H1 (cell line): ENCODE measurements at regions not wholly inside any gene's neighbourhood (a gene's known extent, or its start where the extent isn't known, plus 50 kb on each side); places are given as distances from the start of the nearest gene placed in this dataset.

Source experiments
- CTBP2 ChIP-seq: IDR thresholded peaks from 2 replicates; pipeline ENCODE4 v1.7.0; 2011; ENCODE audit warnings: borderline replicate concordance, mild to moderate bottlenecking, moderate library complexity, mixed read lengths, low read length; ENCODE audit not compliant: insufficient read depth, insufficient read length
- JUN ChIP-seq: IDR thresholded peaks from 2 replicates; pipeline ENCODE4 v1.6.1; 2011; ENCODE audit warnings: low read depth, mild to moderate bottlenecking, improper control_type of control experiment, low read length
- JUND ChIP-seq: IDR thresholded peaks from 2 replicates; pipeline ENCODE4 v1.6.1; 2011; ENCODE audit warnings: mild to moderate bottlenecking, improper control_type of control experiment, low read length
- POLR2A ChIP-seq, 2 experiments: IDR thresholded peaks; 1 replicate in 1 of 2; 2 replicates in 1 of 2; pipeline ENCODE4 v1.6.1; 2011; ENCODE audit warnings: low read depth in 2 of 2, low read length in 2 of 2, mild to moderate bottlenecking in 2 of 2; ENCODE audit errors: control extremely low read depth in 1 of 2
- RBBP5 ChIP-seq: IDR thresholded peaks from 2 replicates; pipeline ENCODE4 v1.7.1; 2012; ENCODE audit warnings: low read depth, mild to moderate bottlenecking, inconsistent platforms, low read length, moderate library complexity, borderline replicate concordance
- RFX5 ChIP-seq: IDR thresholded peaks from 2 replicates; pipeline ENCODE4 v1.6.1; 2011; ENCODE audit warnings: low read depth, low read length, improper control_type of control experiment, borderline replicate concordance
- TF ChIP-seq, protein P1 (sequence below): fragments of 300-600 bp; sonication (generic); IDR thresholded peaks from 2 replicates; pipeline ENCODE4 v1.7.1; 2012; ENCODE audit warnings: low read length, moderate library complexity, mild to moderate bottlenecking, inconsistent platforms; ENCODE audit not compliant: insufficient replicate concordance

DNA sequence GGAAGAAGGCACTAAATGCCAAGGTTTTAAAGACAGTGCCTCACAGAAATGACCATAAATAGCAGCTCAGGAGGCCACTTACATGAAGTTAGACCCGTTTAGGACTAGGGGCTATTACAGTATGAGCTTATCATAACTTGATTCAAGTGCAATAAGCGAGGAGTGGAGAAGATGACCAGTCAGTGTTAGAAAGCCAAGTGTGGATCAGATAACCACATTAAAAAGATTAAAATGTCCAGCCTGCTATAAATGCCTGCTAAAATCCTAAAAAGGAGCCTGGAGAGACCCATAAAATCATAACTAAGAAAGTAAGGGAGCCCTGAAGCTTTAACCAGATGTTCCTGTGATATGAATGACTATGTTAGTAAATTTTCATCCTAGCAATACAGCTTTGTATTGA lies 117.5 kb upstream of the ZNF521 start (continued):
- TF ChIP-seq, protein P1, sequence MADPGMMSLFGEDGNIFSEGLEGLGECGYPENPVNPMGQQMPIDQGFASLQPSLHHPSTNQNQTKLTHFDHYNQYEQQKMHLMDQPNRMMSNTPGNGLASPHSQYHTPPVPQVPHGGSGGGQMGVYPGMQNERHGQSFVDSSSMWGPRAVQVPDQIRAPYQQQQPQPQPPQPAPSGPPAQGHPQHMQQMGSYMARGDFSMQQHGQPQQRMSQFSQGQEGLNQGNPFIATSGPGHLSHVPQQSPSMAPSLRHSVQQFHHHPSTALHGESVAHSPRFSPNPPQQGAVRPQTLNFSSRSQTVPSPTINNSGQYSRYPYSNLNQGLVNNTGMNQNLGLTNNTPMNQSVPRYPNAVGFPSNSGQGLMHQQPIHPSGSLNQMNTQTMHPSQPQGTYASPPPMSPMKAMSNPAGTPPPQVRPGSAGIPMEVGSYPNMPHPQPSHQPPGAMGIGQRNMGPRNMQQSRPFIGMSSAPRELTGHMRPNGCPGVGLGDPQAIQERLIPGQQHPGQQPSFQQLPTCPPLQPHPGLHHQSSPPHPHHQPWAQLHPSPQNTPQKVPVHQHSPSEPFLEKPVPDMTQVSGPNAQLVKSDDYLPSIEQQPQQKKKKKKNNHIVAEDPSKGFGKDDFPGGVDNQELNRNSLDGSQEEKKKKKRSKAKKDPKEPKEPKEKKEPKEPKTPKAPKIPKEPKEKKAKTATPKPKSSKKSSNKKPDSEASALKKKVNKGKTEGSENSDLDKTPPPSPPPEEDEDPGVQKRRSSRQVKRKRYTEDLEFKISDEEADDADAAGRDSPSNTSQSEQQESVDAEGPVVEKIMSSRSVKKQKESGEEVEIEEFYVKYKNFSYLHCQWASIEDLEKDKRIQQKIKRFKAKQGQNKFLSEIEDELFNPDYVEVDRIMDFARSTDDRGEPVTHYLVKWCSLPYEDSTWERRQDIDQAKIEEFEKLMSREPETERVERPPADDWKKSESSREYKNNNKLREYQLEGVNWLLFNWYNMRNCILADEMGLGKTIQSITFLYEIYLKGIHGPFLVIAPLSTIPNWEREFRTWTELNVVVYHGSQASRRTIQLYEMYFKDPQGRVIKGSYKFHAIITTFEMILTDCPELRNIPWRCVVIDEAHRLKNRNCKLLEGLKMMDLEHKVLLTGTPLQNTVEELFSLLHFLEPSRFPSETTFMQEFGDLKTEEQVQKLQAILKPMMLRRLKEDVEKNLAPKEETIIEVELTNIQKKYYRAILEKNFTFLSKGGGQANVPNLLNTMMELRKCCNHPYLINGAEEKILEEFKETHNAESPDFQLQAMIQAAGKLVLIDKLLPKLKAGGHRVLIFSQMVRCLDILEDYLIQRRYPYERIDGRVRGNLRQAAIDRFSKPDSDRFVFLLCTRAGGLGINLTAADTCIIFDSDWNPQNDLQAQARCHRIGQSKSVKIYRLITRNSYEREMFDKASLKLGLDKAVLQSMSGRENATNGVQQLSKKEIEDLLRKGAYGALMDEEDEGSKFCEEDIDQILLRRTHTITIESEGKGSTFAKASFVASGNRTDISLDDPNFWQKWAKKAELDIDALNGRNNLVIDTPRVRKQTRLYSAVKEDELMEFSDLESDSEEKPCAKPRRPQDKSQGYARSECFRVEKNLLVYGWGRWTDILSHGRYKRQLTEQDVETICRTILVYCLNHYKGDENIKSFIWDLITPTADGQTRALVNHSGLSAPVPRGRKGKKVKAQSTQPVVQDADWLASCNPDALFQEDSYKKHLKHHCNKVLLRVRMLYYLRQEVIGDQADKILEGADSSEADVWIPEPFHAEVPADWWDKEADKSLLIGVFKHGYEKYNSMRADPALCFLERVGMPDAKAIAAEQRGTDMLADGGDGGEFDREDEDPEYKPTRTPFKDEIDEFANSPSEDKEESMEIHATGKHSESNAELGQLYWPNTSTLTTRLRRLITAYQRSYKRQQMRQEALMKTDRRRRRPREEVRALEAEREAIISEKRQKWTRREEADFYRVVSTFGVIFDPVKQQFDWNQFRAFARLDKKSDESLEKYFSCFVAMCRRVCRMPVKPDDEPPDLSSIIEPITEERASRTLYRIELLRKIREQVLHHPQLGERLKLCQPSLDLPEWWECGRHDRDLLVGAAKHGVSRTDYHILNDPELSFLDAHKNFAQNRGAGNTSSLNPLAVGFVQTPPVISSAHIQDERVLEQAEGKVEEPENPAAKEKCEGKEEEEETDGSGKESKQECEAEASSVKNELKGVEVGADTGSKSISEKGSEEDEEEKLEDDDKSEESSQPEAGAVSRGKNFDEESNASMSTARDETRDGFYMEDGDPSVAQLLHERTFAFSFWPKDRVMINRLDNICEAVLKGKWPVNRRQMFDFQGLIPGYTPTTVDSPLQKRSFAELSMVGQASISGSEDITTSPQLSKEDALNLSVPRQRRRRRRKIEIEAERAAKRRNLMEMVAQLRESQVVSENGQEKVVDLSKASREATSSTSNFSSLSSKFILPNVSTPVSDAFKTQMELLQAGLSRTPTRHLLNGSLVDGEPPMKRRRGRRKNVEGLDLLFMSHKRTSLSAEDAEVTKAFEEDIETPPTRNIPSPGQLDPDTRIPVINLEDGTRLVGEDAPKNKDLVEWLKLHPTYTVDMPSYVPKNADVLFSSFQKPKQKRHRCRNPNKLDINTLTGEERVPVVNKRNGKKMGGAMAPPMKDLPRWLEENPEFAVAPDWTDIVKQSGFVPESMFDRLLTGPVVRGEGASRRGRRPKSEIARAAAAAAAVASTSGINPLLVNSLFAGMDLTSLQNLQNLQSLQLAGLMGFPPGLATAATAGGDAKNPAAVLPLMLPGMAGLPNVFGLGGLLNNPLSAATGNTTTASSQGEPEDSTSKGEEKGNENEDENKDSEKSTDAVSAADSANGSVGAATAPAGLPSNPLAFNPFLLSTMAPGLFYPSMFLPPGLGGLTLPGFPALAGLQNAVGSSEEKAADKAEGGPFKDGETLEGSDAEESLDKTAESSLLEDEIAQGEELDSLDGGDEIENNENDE, result no peak
- TF ChIP-seq JUND (no peak), CTBP2 (no peak), RFX5 (no peak), JUN (no peak), RBBP5 (no peak), POLR2A (IDR thresholded peaks at IDR 0.05; ENCODE audit: control extremely low read depth in 1 of 2, low read depth in 2 of 2, low read length in 2 of 2) (no peak)
